BLaER1 (cell line): ENCODE measurements at regions not wholly inside any gene's neighbourhood (a gene's known extent, or its start where the extent isn't known, plus 50 kb on each side); places are given as distances from the start of the nearest gene placed in this dataset.

Source experiments
- H3K27ac ChIP-seq: shearing (Covaris generic); formaldehyde crosslinking; 2 replicates; pipeline ENCODE4 v1.8.1; 2022
- H3K27me3 ChIP-seq: shearing (Covaris generic); formaldehyde crosslinking; 2 replicates; pipeline ENCODE4 v1.8.1; 2022
- H3K36me3 ChIP-seq: shearing (Covaris generic); formaldehyde crosslinking; 2 replicates; pipeline ENCODE4 v1.8.1; 2022
- H3K4me1 ChIP-seq: shearing (Covaris generic); formaldehyde crosslinking; 2 replicates; pipeline ENCODE4 v1.8.1; 2022
- H3K4me2 ChIP-seq: shearing (Covaris generic); formaldehyde crosslinking; 2 replicates; pipeline ENCODE4 v1.8.1; 2022
- H3K4me3 ChIP-seq: shearing (Covaris generic); formaldehyde crosslinking; 2 replicates; pipeline ENCODE4 v1.8.1; 2022
- H3K9ac ChIP-seq: shearing (Covaris generic); formaldehyde crosslinking; 2 replicates; pipeline ENCODE4 v1.8.1; 2022
- H3K9me3 ChIP-seq: shearing (Covaris generic); formaldehyde crosslinking; 2 replicates; pipeline ENCODE4 v1.8.1; 2022
- H4K20me1 ChIP-seq: shearing (Covaris generic); formaldehyde crosslinking; 2 replicates; pipeline ENCODE4 v1.8.1; 2022
- Cebpa-rat ChIP-seq: shearing (Covaris generic); IDR thresholded peaks from 2 replicates; pipeline ENCODE4 v1.8.1; 2022

- Histone ChIP-seq H3K36me3 (no peaks in the 10 kb centered on the region), H3K4me1 (peaks cover 6% of the 10 kb centered on the region; the same call in 1 of the 2 replicates), H3K4me3 (no peak overlapping the region), H4K20me1 (no peaks in the 10 kb centered on the region), H3K9ac (no peak overlapping the region), H3K27me3 (peaks cover 4% of the 10 kb centered on the region), H3K4me2 (no peak overlapping the region), H3K27ac (no peak overlapping the region), H3K9me3 (peaks cover 7% of the 10 kb centered on the region)
- TF ChIP-seq Cebpa-rat: no peak
Measured at GRCh38 chr20:58140787-58141425, 87.5 kb downstream of the ANKRD60 start.

GRCh38 chr20:58139849-58140786 lies 88.3 kb downstream of the ANKRD60 start:
- Histone ChIP-seq H3K27me3 (peaks cover 12% of the 10 kb centered on the region), H3K9me3 (no peaks in the 10 kb centered on the region), H3K4me3 (no peak overlapping the region), H4K20me1 (no peaks in the 10 kb centered on the region), H3K27ac (no peak overlapping the region), H3K4me1 (peaks cover 6% of the 10 kb centered on the region; the same call in 1 of the 2 replicates), H3K36me3 (no peaks in the 10 kb centered on the region), H3K9ac (no peak overlapping the region), H3K4me2 (no peak overlapping the region)
- TF ChIP-seq Cebpa-rat: no peak

GRCh38 chr20:58138395-58138794 lies 90.1 kb downstream of the ANKRD60 start:
- no peaks in the 10 kb centered on the region for H3K9me3 ChIP-seq
- H3K27me3 ChIP-seq: peaks cover 15% of the 10 kb centered on the region
- H3K36me3 ChIP-seq: no peaks in the 10 kb centered on the region
- no peak for TF ChIP-seq Cebpa-rat
- no peak overlapping the region for H3K4me3 ChIP-seq
- no peak overlapping the region for H3K4me2 ChIP-seq
- H4K20me1 ChIP-seq: no peaks in the 10 kb centered on the region
- no peak overlapping the region for H3K27ac ChIP-seq
- H3K9ac ChIP-seq: no peak overlapping the region
- H3K4me1 ChIP-seq: peaks cover 7% of the 10 kb centered on the region; the same call in 1 of the 2 replicates

- Histone ChIP-seq H3K36me3 (no peaks in the 10 kb centered on the region), H3K4me1 (peaks cover 13% of the 10 kb centered on the region), H3K27ac (no peak overlapping the region), H3K9me3 (no peaks in the 10 kb centered on the region), H3K9ac (no peak overlapping the region), H3K27me3 (peaks cover 15% of the 10 kb centered on the region), H3K4me3 (no peak overlapping the region), H3K4me2 (no peak overlapping the region), H4K20me1 (no peaks in the 10 kb centered on the region)
- no peak for TF ChIP-seq Cebpa-rat
Measured at GRCh38 chr20:58137651-58138265, 90.7 kb downstream of the ANKRD60 start.

- Histone ChIP-seq H3K4me2 (no peak overlapping the region), H3K9me3 (no peaks in the 10 kb centered on the region), H3K4me1 (peaks cover 18% of the 10 kb centered on the region), H3K9ac (no peak overlapping the region), H3K27me3 (peaks cover 15% of the 10 kb centered on the region), H4K20me1 (no peaks in the 10 kb centered on the region), H3K4me3 (no peak overlapping the region), H3K27ac (no peak overlapping the region), H3K36me3 (no peaks in the 10 kb centered on the region)
- no peak for TF ChIP-seq Cebpa-rat
Measured at GRCh38 chr20:58137236-58137635, 91.2 kb downstream of the ANKRD60 start.

- no peaks in the 10 kb centered on the region for H3K36me3 ChIP-seq
- H3K4me2 ChIP-seq: no peak overlapping the region
- peaks cover 15% of the 10 kb centered on the region for H3K27me3 ChIP-seq
- H3K9me3 ChIP-seq: no peaks in the 10 kb centered on the region
- H3K9ac ChIP-seq: no peak overlapping the region
- no peak for TF ChIP-seq Cebpa-rat
- no peak overlapping the region for H3K4me3 ChIP-seq
- H4K20me1 ChIP-seq: no peaks in the 10 kb centered on the region
- H3K27ac ChIP-seq: no peak overlapping the region
- H3K4me1 ChIP-seq: peaks cover 23% of the 10 kb centered on the region
Measured at GRCh38 chr20:58136149-58136484, 92.3 kb downstream of the ANKRD60 start.

GRCh38 chr20:58135441-58136148 lies 92.9 kb downstream of the ANKRD60 start:
- Histone ChIP-seq H3K4me1 (peaks cover 29% of the 10 kb centered on the region), H3K27me3 (peaks cover 15% of the 10 kb centered on the region)

GRCh38 chr20:58133020-58133808 lies 95.2 kb downstream of the ANKRD60 start:
- Histone ChIP-seq H3K4me1 (peaks cover 52% of the 10 kb centered on the region), H3K9me3 (no peaks in the 10 kb centered on the region), H3K9ac (no peak overlapping the region), H3K4me2 (peak overlapping the region; percentile 79), H3K36me3 (no peaks in the 10 kb centered on the region), H3K27me3 (peaks cover 15% of the 10 kb centered on the region), H3K4me3 (no peak overlapping the region), H3K27ac (no peak overlapping the region), H4K20me1 (no peaks in the 10 kb centered on the region)
- no peak for TF ChIP-seq Cebpa-rat

More at GRCh38 chr20:58135441-58136148, 92.9 kb downstream of the ANKRD60 start:
- Histone ChIP-seq H4K20me1 (no peaks in the 10 kb centered on the region), H3K27ac (no peak overlapping the region), H3K36me3 (no peaks in the 10 kb centered on the region), H3K4me3 (no peak overlapping the region), H3K9ac (no peak overlapping the region), H3K4me2 (no peak overlapping the region), H3K9me3 (no peaks in the 10 kb centered on the region)
- TF ChIP-seq Cebpa-rat: no peak

- Histone ChIP-seq H3K27ac (no peak overlapping the region), H3K36me3 (no peaks in the 10 kb centered on the region), H4K20me1 (no peaks in the 10 kb centered on the region), H3K4me2 (peak overlapping the region; percentile 79), H3K9ac (no peak overlapping the region), H3K27me3 (peaks cover 15% of the 10 kb centered on the region), H3K4me1 (peaks cover 66% of the 10 kb centered on the region), H3K9me3 (peaks cover 4% of the 10 kb centered on the region), H3K4me3 (no peak overlapping the region; the same call in 1 of the 2 replicates)
- no peak for TF ChIP-seq Cebpa-rat
Measured at GRCh38 chr20:58131551-58132142, 96.8 kb downstream of the ANKRD60 start.
